ENCODE measurements at regions not wholly inside any gene's neighbourhood (a gene's known extent, or its start where the extent isn't known, plus 50 kb on each side); places are given as distances from the start of the nearest gene placed in this dataset.

GRCh38 chr3:132253262-132253878 is 63.8 kb upstream of the ACP3 start:
- DNase-seq (ENCODE audit: low spot score), result peak; percentile 71
- no peaks in the 10 kb centered on the region for H4K20me1 ChIP-seq (ENCODE audit: low read depth)
- H3K36me3 ChIP-seq, result no peaks in the 10 kb centered on the region
- no peaks in the 10 kb centered on the region for H3K4me1 ChIP-seq
- no peaks in the 10 kb centered on the region for H3F3A ChIP-seq (ENCODE audit: low read depth)
- Mint-ChIP-seq H3K4me1 (no peaks in the 10 kb centered on the region), H3K9me3 (no peaks in the 10 kb centered on the region), H3K4me3 (no peak overlapping the region), H3K36me3 (no peaks in the 10 kb centered on the region), H3K27ac (no peak overlapping the region), H3K27me3 (ENCODE audit: insufficient read depth, low read depth) (no peaks in the 10 kb centered on the region)
- H3K9me3 ChIP-seq (ENCODE audit: low read depth), result no peaks in the 10 kb centered on the region
- TF ChIP-seq EZH2phosphoT487 (IDR thresholded peaks at IDR 0.05) (no peak), EZH2 (IDR thresholded peaks at IDR 0.05) (no peak), CTCF (IDR thresholded peaks at IDR 0.05) (peak; percentile 83)
- no peaks in the 10 kb centered on the region for H3K79me2 ChIP-seq (ENCODE audit: low read depth)
- H2AFZ ChIP-seq (replicated peaks), result no peak overlapping the region
- no peak overlapping the region for H3K4me3 ChIP-seq
- no peak overlapping the region for H3K9ac ChIP-seq
- H3K27ac ChIP-seq, result no peak overlapping the region
- H3K27me3 ChIP-seq, result no peaks in the 10 kb centered on the region
- no peak overlapping the region for H3K4me2 ChIP-seq

DNA sequence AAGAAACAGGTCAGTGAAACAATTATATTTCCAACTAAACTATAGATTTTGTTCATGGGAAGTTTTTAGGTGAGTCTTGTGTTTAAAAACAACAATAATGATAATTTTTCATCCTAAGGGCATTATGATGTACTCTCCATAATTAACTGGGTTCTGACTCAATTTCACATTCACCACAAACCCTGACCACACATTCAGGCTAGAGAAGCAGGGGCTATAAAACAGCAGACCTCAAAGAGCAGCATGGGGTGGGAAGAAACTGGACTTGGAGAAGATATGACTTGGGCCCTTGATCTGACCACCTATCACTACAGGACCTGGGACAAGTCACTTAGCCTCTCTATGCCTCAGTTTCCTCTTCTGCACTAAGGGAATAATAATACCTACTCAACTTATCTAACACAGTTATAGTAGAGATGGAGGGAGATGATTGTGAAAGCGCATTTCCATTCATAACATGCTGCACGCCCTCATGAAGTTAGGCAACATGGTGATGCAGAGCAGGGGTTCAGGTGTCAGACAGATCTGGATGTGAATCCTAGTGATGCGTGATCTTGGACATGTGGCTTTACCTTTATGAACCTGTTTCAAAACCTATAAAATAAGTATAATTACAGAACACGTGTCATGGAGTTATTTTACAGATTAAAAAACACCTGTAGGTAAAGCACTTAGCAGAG is 63.0 kb upstream of the ACP3 start:
- H3K4me3 Mint-ChIP-seq, result no peak overlapping the region
- H3K27me3 Mint-ChIP-seq (ENCODE audit: insufficient read depth, low read depth), result no peaks in the 10 kb centered on the region
- Histone ChIP-seq H2AFZ (replicated peaks) (no peak overlapping the region), H3K9me3 (ENCODE audit: low read depth) (no peaks in the 10 kb centered on the region), H3K9ac (no peak overlapping the region), H3K4me3 (no peak overlapping the region), H3K27me3 (no peaks in the 10 kb centered on the region), H3K79me2 (ENCODE audit: low read depth) (no peaks in the 10 kb centered on the region), H3K27ac (no peak overlapping the region), H3K36me3 (no peaks in the 10 kb centered on the region), H3F3A (ENCODE audit: low read depth) (no peaks in the 10 kb centered on the region), H3K4me2 (no peak overlapping the region), H3K4me1 (no peaks in the 10 kb centered on the region), H4K20me1 (ENCODE audit: low read depth) (no peaks in the 10 kb centered on the region)
- H3K9me3 Mint-ChIP-seq, result no peaks in the 10 kb centered on the region
- TF ChIP-seq EZH2phosphoT487 (IDR thresholded peaks at IDR 0.05) (no peak), CTCF (IDR thresholded peaks at IDR 0.05) (no peak), EZH2 (IDR thresholded peaks at IDR 0.05) (no peak)
- no peaks in the 10 kb centered on the region for H3K36me3 Mint-ChIP-seq
- H3K4me1 Mint-ChIP-seq, result no peaks in the 10 kb centered on the region
- no peak for DNase-seq (ENCODE audit: low spot score)
- H3K27ac Mint-ChIP-seq, result no peak overlapping the region

DNA sequence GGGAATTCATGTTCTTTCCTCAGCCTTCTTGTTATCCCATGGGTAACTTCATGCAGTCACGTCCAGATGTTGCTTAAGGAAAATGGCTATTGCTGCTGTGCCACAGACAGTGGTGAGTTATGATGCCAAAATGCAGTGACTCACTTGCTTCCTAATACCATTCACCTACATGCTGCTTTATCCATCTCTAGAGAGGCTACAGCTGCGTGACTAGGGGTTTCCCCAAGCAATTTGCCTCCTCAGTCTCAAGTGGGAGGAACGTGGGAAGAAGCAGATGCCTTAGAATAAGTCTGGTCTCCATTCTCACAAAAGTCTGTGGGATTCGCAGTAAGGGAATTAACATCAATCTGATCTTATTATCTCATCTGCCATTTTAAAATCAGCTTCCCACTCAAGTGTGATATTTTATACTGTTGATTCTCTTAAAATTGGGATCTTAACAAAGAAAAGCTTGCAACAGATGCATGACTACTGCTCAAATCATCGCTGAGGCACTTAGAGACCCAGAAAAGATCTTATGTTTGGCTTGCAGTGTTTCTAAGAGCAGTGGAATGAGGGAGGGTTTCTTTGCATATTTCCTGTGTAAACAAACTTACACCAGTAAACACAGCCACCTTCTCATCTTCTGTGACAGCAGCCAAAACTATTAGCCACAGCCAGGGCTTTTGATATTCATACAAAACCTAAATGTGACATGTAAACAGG is 62.0 kb upstream of the ACP3 start:
- H3K4me3 ChIP-seq, result no peak overlapping the region
- TF ChIP-seq EZH2 (IDR thresholded peaks at IDR 0.05), result no peak
- TF ChIP-seq CTCF (IDR thresholded peaks at IDR 0.05), result no peak
- no peak for TF ChIP-seq EZH2phosphoT487 (IDR thresholded peaks at IDR 0.05)
- H3K27ac ChIP-seq, result no peak overlapping the region
- H3K4me1 ChIP-seq, result no peaks in the 10 kb centered on the region
- H3K36me3 ChIP-seq, result no peaks in the 10 kb centered on the region
- no peaks in the 10 kb centered on the region for H3K36me3 Mint-ChIP-seq
- H3K79me2 ChIP-seq (ENCODE audit: low read depth), result no peaks in the 10 kb centered on the region
- no peak overlapping the region for H3K9ac ChIP-seq
- no peaks in the 10 kb centered on the region for H3K27me3 Mint-ChIP-seq (ENCODE audit: insufficient read depth, low read depth)
- no peak overlapping the region for H2AFZ ChIP-seq (replicated peaks)
- no peaks in the 10 kb centered on the region for H4K20me1 ChIP-seq (ENCODE audit: low read depth)
- H3K9me3 Mint-ChIP-seq, result no peaks in the 10 kb centered on the region
- DNase-seq (ENCODE audit: low spot score), result no peak
- H3K4me2 ChIP-seq, result no peak overlapping the region
- no peaks in the 10 kb centered on the region for H3F3A ChIP-seq (ENCODE audit: low read depth)
- no peak overlapping the region for H3K4me3 Mint-ChIP-seq
- H3K9me3 ChIP-seq (ENCODE audit: low read depth), result no peaks in the 10 kb centered on the region
- no peaks in the 10 kb centered on the region for H3K4me1 Mint-ChIP-seq
- H3K27ac Mint-ChIP-seq, result no peak overlapping the region
- no peaks in the 10 kb centered on the region for H3K27me3 ChIP-seq
